AML-193 (cell line): ENCODE measurements at regions not wholly inside any gene's neighbourhood (a gene's known extent, or its start where the extent isn't known, plus 50 kb on each side); places are given as distances from the start of the nearest gene placed in this dataset.
A peak's percentile ranks its signal among the peaks of the same experiment; 100 is the strongest.

ENCODE experiments used
- DNase-seq, 2 experiments: peaks; one replicate each; lab custom pipeline; 2025; lab: John Stamatoyannopoulos, UW

GRCh38 chr1:58890609-58891008 lies 106.8 kb upstream of the JUN start:
- no peak for DNase-seq

GRCh38 chr1:58891347-58891746 lies 107.5 kb upstream of the JUN start:
- DNase-seq, result no peak

- no peak for DNase-seq
Observed at GRCh38 chr1:58893257-58893869, 109.5 kb upstream of the JUN start.

GRCh38 chr1:58895082-58895481 lies 111.2 kb upstream of the JUN start:
- no peak for DNase-seq

- peak; percentile 48 to 73 for DNase-seq
Observed at GRCh38 chr1:58895559-58896145, 111.8 kb upstream of the JUN start.

- no peak for DNase-seq
Observed at GRCh38 chr1:58896246-58897183, 112.7 kb upstream of the JUN start.

- peak; percentile 49 to 78 for DNase-seq
Observed at GRCh38 chr1:58898739-58899586, 115.1 kb upstream of the JUN start.

- peak; percentile 21 to 41 for DNase-seq
Observed at GRCh38 chr1:58899587-58900271, 115.9 kb upstream of the JUN start.

- no peak for DNase-seq
Observed at GRCh38 chr1:58900396-58900795, 116.5 kb upstream of the JUN start.

GRCh38 chr1:58901008-58901407 lies 117.2 kb upstream of the JUN start:
- DNase-seq, result no peak

GRCh38 chr1:58902830-58903513 lies 119.1 kb upstream of the JUN start:
- DNase-seq, result no peak

- peak; percentile 78 to 85 for DNase-seq
Observed at GRCh38 chr1:58903514-58904298, 119.9 kb upstream of the JUN start.

- DNase-seq, result no peak
Observed at GRCh38 chr1:58904299-58905125, 120.7 kb upstream of the JUN start.

GRCh38 chr1:58905126-58905490 lies 121.3 kb upstream of the JUN start:
- no peak for DNase-seq

- DNase-seq, result no peak
Observed at GRCh38 chr1:58905628-58906221, 121.9 kb upstream of the JUN start.

GRCh38 chr1:58907398-58907797 lies 123.6 kb upstream of the JUN start:
- DNase-seq, result no peak

GRCh38 chr1:58908561-58909560 lies 125.0 kb upstream of the JUN start:
- DNase-seq, result no peak
